Astrocyte (in vitro differentiated cells and primary cell): ENCODE measurements at regions not wholly inside any gene's neighbourhood (a gene's known extent, or its start where the extent isn't known, plus 50 kb on each side); places are given as distances from the start of the nearest gene placed in this dataset.
"Not testable (repeated sequence)": the region's sequence is repeated elsewhere in the genome, so short reads cannot be mapped to it uniquely, and the experiment has no call there.

Experiments
- DNase-seq: peaks from one replicate; pipeline ENCODE4 v3.0.0-alpha.2; 2010; ENCODE audit warnings: low read depth
- FAIRE-seq: peaks from 2 replicates; lab custom pipeline; 2011; peaks lifted over from hg19 to GRCh38; lab: Jason Lieb, UNC
- H2AFZ ChIP-seq: 2 replicates; pipeline ENCODE4 v1.6.0; 2012; ENCODE audit warnings: low read depth, low read length, inconsistent platforms
- H3K27ac ChIP-seq: 2 replicates; pipeline ENCODE4 v1.5.1; 2011; ENCODE audit warnings: low read depth, low read length, inconsistent platforms
- H3K27me3 ChIP-seq: 2 replicates; pipeline ENCODE4 v1.6.0; 2011; ENCODE audit warnings: low read length, inconsistent platforms; ENCODE audit not compliant: insufficient read depth
- H3K36me3 ChIP-seq: 2 replicates; pipeline ENCODE4 v1.5.1; 2011; ENCODE audit warnings: low read length, inconsistent platforms; ENCODE audit not compliant: insufficient read depth
- H3K4me1 ChIP-seq: 2 replicates; pipeline ENCODE4 v1.5.1; 2011; ENCODE audit warnings: low read length, inconsistent platforms; ENCODE audit not compliant: insufficient read depth
- H3K4me2 ChIP-seq: 2 replicates; pipeline ENCODE4 v1.6.0; 2012; ENCODE audit warnings: low read length, inconsistent platforms
- H3K4me3 ChIP-seq: 2 replicates; pipeline ENCODE4 v1.5.1; 2011; ENCODE audit warnings: low read depth, mild to moderate bottlenecking, low read length, inconsistent platforms; ENCODE audit not compliant: insufficient read depth
- H3K79me2 ChIP-seq: 2 replicates; pipeline ENCODE4 v1.6.0; 2012; ENCODE audit warnings: mild to moderate bottlenecking, low read length, inconsistent platforms; ENCODE audit not compliant: insufficient read depth
- H3K9ac ChIP-seq: 2 replicates; pipeline ENCODE4 v1.6.0; 2012; ENCODE audit warnings: mild to moderate bottlenecking, low read length, inconsistent platforms
- H3K9me3 ChIP-seq: 2 replicates; pipeline ENCODE4 v1.5.1; 2012; ENCODE audit warnings: low read depth, mild to moderate bottlenecking, low read length, inconsistent platforms; ENCODE audit not compliant: insufficient read depth
- H4K20me1 ChIP-seq: 2 replicates; pipeline ENCODE4 v1.6.0; 2012; ENCODE audit warnings: low read length, inconsistent platforms; ENCODE audit not compliant: insufficient read depth
- H3K27ac Mint-ChIP-seq: one replicate; pipeline ENCODE4 v1.8.0; 2021; ENCODE audit warnings: mild to moderate bottlenecking, mixed read lengths; ENCODE audit not compliant: unreplicated experiment
- H3K27me3 Mint-ChIP-seq: one replicate; pipeline ENCODE4 v1.8.0; 2021; ENCODE audit warnings: low read depth, mixed read lengths; ENCODE audit not compliant: unreplicated experiment
- H3K36me3 Mint-ChIP-seq: one replicate; pipeline ENCODE4 v1.8.0; 2021; ENCODE audit warnings: low read depth, mixed read lengths; ENCODE audit not compliant: unreplicated experiment
- H3K4me1 Mint-ChIP-seq: one replicate; pipeline ENCODE4 v1.8.0; 2021; ENCODE audit warnings: low read depth, mixed read lengths; ENCODE audit not compliant: unreplicated experiment
- H3K4me3 Mint-ChIP-seq: one replicate; pipeline ENCODE4 v1.8.0; 2021; ENCODE audit warnings: mild to moderate bottlenecking, moderate library complexity, mixed read lengths; ENCODE audit not compliant: unreplicated experiment
- H3K9me3 Mint-ChIP-seq: one replicate; pipeline ENCODE4 v1.8.0; 2021; ENCODE audit warnings: mild to moderate bottlenecking, mixed read lengths; ENCODE audit not compliant: unreplicated experiment
- CTCF ChIP-seq: IDR thresholded peaks from 2 replicates; pipeline ENCODE4 v1.5.1; 2011; ENCODE audit warnings: low read depth, mild to moderate bottlenecking, inconsistent platforms, low read length, moderate library complexity; ENCODE audit not compliant: insufficient read depth
- EZH2 ChIP-seq: IDR thresholded peaks from 2 replicates; pipeline ENCODE4 v1.6.1; 2012; ENCODE audit warnings: mild to moderate bottlenecking, low read length, inconsistent platforms; ENCODE audit not compliant: insufficient read depth

- not testable (repeated sequence) for H3K4me2 ChIP-seq, H3K27ac ChIP-seq, H3K36me3 Mint-ChIP-seq, H3K4me3 ChIP-seq, H3K4me1 Mint-ChIP-seq, H3K4me1 ChIP-seq, H3K27ac Mint-ChIP-seq, FAIRE-seq, H3K9me3 Mint-ChIP-seq, H3K27me3 ChIP-seq, H3K79me2 ChIP-seq, H3K9ac ChIP-seq, DNase-seq, H3K27me3 Mint-ChIP-seq, H3K9me3 ChIP-seq, H4K20me1 ChIP-seq, H3K4me3 Mint-ChIP-seq, H3K36me3 ChIP-seq, H2AFZ ChIP-seq
Observed at GRCh38 chr1:99514823-99515552, 130.9 kb upstream of the PALMD start.

GRCh38 chr1:99516141-99516540 is 129.8 kb upstream of the PALMD start:
- Mint-ChIP-seq H3K27me3 (no peaks in the 10 kb centered on the region), H3K4me1 (no peaks in the 10 kb centered on the region), H3K9me3 (no peaks in the 10 kb centered on the region), H3K36me3 (no peaks in the 10 kb centered on the region), H3K27ac (no peak overlapping the region), H3K4me3 (no peak overlapping the region)
- H3K79me2 ChIP-seq = no peaks in the 10 kb centered on the region
- FAIRE-seq = no peak
- H3K9ac ChIP-seq = no peak overlapping the region
- no peak overlapping the region for H2AFZ ChIP-seq
- H3K36me3 ChIP-seq = no peaks in the 10 kb centered on the region
- TF ChIP-seq CTCF = no peak
- TF ChIP-seq EZH2 = no peak
- no peak for DNase-seq
- no peaks in the 10 kb centered on the region for H3K9me3 ChIP-seq
- H3K27me3 ChIP-seq = no peaks in the 10 kb centered on the region
- H4K20me1 ChIP-seq = no peaks in the 10 kb centered on the region
- no peak overlapping the region for H3K4me3 ChIP-seq
- no peaks in the 10 kb centered on the region for H3K4me1 ChIP-seq
- H3K27ac ChIP-seq = no peak overlapping the region
- no peak overlapping the region for H3K4me2 ChIP-seq

- H3K4me3 Mint-ChIP-seq = no peak overlapping the region
- no peaks in the 10 kb centered on the region for H3K36me3 Mint-ChIP-seq
- no peak for TF ChIP-seq CTCF
- peaks cover 2% of the 10 kb centered on the region for H3K9me3 Mint-ChIP-seq
- Histone ChIP-seq H3K4me1 (no peaks in the 10 kb centered on the region), H3K9me3 (no peaks in the 10 kb centered on the region), H2AFZ (no peak overlapping the region), H3K27ac (no peak overlapping the region), H3K36me3 (no peaks in the 10 kb centered on the region), H4K20me1 (no peaks in the 10 kb centered on the region), H3K79me2 (no peaks in the 10 kb centered on the region), H3K4me3 (no peak overlapping the region), H3K4me2 (no peak overlapping the region), H3K9ac (no peak overlapping the region), H3K27me3 (no peaks in the 10 kb centered on the region)
- DNase-seq (no peak), FAIRE-seq (no peak)
- no peak overlapping the region for H3K27ac Mint-ChIP-seq
- H3K4me1 Mint-ChIP-seq = no peaks in the 10 kb centered on the region
- no peaks in the 10 kb centered on the region for H3K27me3 Mint-ChIP-seq
Observed at GRCh38 chr1:99520121-99520520, 125.8 kb upstream of the PALMD start.
